K562 (cell line): ENCODE measurements at regions not wholly inside any gene's neighbourhood (a gene's known extent, or its start where the extent isn't known, plus 50 kb on each side); places are given as distances from the start of the nearest gene placed in this dataset.

Experiments
- BACH1 ChIP-seq: fragments of 200-800 bp; sonication (Bioruptor generic); IDR thresholded peaks from 2 replicates; pipeline ENCODE4 v1.6.1; 2016; ENCODE audit warnings: missing genetic modification characterization, missing compliant biosample characterization
- C11orf30 ChIP-seq: fragments of 450-650 bp; IDR thresholded peaks from 2 replicates; pipeline ENCODE4 v1.6.1; 2016; ENCODE audit warnings: low read depth, mild to moderate bottlenecking
- FOXK2 ChIP-seq, 2 experiments: fragments of 450-650 bp; IDR thresholded peaks in 1 of 2; conservative IDR thresholded peaks in 1 of 2; 2 replicates each; pipeline ENCODE4 v1.6.1; 2016; ENCODE audit warnings: low read depth in 2 of 2, mild to moderate bottlenecking in 1 of 2
- KAT2B ChIP-seq: IDR thresholded peaks from one replicate; pipeline ENCODE4 v1.6.1; 2012; ENCODE audit warnings: low read depth, mild to moderate bottlenecking, control low read depth, inconsistent platforms, low read length, moderate library complexity
- NR1H2 ChIP-seq: sonication (generic); formaldehyde crosslinking; IDR thresholded peaks from 2 replicates; pipeline ENCODE4 v1.4.0; 2020; ENCODE audit warnings: mild to moderate bottlenecking, missing genetic modification reagents
- PKNOX1 ChIP-seq: fragments of 450-650 bp; IDR thresholded peaks from 2 replicates; pipeline ENCODE4 v1.6.1; 2016
- POLR2AphosphoS2 ChIP-seq: IDR thresholded peaks from 2 replicates; pipeline ENCODE4 v1.6.1; 2012; ENCODE audit warnings: low read length, improper control_type of control experiment
- PURB ChIP-seq: sonication (generic); formaldehyde crosslinking; IDR thresholded peaks from 2 replicates; pipeline ENCODE4 v1.9.0; 2021; ENCODE audit warnings: low read depth, mild to moderate bottlenecking, missing genetic modification reagents
- STAG1 ChIP-seq: sonication (generic); formaldehyde crosslinking; IDR thresholded peaks from 2 replicates; pipeline ENCODE4 v1.5.0; 2020; ENCODE audit warnings: missing genetic modification reagents, borderline replicate concordance
- ZNF408 ChIP-seq: fragments of 250-450 bp; sonication (Bioruptor Pico); IDR thresholded peaks from 2 replicates; pipeline ENCODE4 v1.4.0; 2020; ENCODE audit warnings: low read depth, mild to moderate bottlenecking, moderate library complexity
- ZNF79 ChIP-seq: fragments of 250-450 bp; sonication (Bioruptor Pico); IDR thresholded peaks from 2 replicates; pipeline ENCODE4 v1.4.0; 2020; ENCODE audit warnings: low read depth, mild to moderate bottlenecking, moderate library complexity
- TF ChIP-seq, protein P1 (sequence below): fragments of 450-650 bp; IDR thresholded peaks from 2 replicates; pipeline ENCODE4 v1.6.1; 2016; ENCODE audit warnings: mild to moderate bottlenecking, moderate library complexity
- TF ChIP-seq, protein P2 (sequence below): sonication (generic); formaldehyde crosslinking; IDR thresholded peaks from 2 replicates; pipeline ENCODE4 v1.8.1; 2023; ENCODE audit warnings: mild to moderate bottlenecking, missing genetic modification reagents

DNA sequence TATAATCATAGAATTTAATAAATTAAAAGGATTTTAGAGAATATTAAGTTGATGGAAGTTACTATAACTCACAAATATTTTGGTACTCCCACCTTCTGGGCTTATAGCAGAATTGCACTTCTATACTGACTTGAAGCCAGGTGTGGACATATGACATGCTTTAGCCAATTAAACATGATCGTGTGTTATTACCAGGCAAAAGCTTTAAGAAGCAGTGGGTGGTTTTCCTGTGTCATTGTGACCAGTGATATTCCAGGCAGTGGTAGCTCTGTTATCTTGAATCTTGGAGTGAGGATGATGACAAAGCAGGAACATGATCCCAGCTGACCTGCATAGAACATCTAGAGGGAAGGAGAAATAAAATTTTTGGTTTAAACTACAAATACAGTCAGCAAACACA, 370.9 kb upstream of the ZEB2 start (continued):
- TF ChIP-seq, protein P1, sequence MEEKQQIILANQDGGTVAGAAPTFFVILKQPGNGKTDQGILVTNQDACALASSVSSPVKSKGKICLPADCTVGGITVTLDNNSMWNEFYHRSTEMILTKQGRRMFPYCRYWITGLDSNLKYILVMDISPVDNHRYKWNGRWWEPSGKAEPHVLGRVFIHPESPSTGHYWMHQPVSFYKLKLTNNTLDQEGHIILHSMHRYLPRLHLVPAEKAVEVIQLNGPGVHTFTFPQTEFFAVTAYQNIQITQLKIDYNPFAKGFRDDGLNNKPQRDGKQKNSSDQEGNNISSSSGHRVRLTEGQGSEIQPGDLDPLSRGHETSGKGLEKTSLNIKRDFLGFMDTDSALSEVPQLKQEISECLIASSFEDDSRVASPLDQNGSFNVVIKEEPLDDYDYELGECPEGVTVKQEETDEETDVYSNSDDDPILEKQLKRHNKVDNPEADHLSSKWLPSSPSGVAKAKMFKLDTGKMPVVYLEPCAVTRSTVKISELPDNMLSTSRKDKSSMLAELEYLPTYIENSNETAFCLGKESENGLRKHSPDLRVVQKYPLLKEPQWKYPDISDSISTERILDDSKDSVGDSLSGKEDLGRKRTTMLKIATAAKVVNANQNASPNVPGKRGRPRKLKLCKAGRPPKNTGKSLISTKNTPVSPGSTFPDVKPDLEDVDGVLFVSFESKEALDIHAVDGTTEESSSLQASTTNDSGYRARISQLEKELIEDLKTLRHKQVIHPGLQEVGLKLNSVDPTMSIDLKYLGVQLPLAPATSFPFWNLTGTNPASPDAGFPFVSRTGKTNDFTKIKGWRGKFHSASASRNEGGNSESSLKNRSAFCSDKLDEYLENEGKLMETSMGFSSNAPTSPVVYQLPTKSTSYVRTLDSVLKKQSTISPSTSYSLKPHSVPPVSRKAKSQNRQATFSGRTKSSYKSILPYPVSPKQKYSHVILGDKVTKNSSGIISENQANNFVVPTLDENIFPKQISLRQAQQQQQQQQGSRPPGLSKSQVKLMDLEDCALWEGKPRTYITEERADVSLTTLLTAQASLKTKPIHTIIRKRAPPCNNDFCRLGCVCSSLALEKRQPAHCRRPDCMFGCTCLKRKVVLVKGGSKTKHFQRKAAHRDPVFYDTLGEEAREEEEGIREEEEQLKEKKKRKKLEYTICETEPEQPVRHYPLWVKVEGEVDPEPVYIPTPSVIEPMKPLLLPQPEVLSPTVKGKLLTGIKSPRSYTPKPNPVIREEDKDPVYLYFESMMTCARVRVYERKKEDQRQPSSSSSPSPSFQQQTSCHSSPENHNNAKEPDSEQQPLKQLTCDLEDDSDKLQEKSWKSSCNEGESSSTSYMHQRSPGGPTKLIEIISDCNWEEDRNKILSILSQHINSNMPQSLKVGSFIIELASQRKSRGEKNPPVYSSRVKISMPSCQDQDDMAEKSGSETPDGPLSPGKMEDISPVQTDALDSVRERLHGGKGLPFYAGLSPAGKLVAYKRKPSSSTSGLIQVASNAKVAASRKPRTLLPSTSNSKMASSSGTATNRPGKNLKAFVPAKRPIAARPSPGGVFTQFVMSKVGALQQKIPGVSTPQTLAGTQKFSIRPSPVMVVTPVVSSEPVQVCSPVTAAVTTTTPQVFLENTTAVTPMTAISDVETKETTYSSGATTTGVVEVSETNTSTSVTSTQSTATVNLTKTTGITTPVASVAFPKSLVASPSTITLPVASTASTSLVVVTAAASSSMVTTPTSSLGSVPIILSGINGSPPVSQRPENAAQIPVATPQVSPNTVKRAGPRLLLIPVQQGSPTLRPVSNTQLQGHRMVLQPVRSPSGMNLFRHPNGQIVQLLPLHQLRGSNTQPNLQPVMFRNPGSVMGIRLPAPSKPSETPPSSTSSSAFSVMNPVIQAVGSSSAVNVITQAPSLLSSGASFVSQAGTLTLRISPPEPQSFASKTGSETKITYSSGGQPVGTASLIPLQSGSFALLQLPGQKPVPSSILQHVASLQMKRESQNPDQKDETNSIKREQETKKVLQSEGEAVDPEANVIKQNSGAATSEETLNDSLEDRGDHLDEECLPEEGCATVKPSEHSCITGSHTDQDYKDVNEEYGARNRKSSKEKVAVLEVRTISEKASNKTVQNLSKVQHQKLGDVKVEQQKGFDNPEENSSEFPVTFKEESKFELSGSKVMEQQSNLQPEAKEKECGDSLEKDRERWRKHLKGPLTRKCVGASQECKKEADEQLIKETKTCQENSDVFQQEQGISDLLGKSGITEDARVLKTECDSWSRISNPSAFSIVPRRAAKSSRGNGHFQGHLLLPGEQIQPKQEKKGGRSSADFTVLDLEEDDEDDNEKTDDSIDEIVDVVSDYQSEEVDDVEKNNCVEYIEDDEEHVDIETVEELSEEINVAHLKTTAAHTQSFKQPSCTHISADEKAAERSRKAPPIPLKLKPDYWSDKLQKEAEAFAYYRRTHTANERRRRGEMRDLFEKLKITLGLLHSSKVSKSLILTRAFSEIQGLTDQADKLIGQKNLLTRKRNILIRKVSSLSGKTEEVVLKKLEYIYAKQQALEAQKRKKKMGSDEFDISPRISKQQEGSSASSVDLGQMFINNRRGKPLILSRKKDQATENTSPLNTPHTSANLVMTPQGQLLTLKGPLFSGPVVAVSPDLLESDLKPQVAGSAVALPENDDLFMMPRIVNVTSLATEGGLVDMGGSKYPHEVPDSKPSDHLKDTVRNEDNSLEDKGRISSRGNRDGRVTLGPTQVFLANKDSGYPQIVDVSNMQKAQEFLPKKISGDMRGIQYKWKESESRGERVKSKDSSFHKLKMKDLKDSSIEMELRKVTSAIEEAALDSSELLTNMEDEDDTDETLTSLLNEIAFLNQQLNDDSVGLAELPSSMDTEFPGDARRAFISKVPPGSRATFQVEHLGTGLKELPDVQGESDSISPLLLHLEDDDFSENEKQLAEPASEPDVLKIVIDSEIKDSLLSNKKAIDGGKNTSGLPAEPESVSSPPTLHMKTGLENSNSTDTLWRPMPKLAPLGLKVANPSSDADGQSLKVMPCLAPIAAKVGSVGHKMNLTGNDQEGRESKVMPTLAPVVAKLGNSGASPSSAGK = no peak
- TF ChIP-seq POLR2AphosphoS2 (no peak), C11orf30 (peak; percentile 94), ZNF408 (CRISPR knock-in tag) (no peak), KAT2B (no peak), PURB (no peak), NR1H2 (CRISPR knock-in tag) (no peak), ZNF79 (CRISPR knock-in tag) (no peak), BACH1 (tag) (peak; percentile 69), STAG1 (CRISPR knock-in tag) (no peak), FOXK2 (conservative IDR thresholded peaks at IDR 0.05 in 1 of 2, IDR thresholded peaks at IDR 0.05 in 1 of 2; ENCODE audit: low read depth in 2 of 2) (peak; percentile 20 to 37; a peak in 1 of 4 replicates), PKNOX1 (no peak)
- TF ChIP-seq, protein P2, sequence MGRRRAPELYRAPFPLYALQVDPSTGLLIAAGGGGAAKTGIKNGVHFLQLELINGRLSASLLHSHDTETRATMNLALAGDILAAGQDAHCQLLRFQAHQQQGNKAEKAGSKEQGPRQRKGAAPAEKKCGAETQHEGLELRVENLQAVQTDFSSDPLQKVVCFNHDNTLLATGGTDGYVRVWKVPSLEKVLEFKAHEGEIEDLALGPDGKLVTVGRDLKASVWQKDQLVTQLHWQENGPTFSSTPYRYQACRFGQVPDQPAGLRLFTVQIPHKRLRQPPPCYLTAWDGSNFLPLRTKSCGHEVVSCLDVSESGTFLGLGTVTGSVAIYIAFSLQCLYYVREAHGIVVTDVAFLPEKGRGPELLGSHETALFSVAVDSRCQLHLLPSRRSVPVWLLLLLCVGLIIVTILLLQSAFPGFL = no peak
